ENCODE measurements at regions not wholly inside any gene's neighbourhood (a gene's known extent, or its start where the extent isn't known, plus 50 kb on each side); places are given as distances from the start of the nearest gene placed in this dataset.

DNA sequence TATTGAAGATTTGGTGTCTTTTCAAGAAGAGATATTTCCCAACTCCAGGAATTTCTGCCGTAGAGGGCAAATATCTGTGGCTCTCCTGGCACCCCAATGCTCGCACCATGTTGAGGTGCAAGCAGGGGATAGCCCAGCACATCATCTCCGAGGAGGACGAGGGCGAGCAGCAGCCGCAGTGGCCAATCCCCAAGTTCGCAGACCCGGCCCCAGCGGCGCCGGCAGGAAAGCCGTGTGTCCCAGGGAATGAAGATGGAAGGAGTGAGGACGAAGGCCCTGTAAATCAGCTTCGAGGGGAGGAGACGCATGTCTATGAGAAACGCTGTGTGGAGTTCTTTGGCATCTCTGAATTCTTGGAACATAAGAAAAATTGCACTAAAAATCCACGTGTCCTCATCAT lies 213.4 kb upstream of the UBE2E2 start:
- POLR2A ChIA-PET: no interaction called here
- BruUV-seq (replicated peaks): no TSS peak
- WGBS (ENCODE audit: insufficient coverage, low coverage, missing lambda C conversion rate): under 1% methylated on average over 17 of the region's 17 CpGs

More for the DNA sequence above, 213.4 kb upstream of the UBE2E2 start:
- CTCF ChIA-PET (ENCODE audit: low intra/inter-chr PET ratio): no interaction called here
- Histone ChIP-seq H3K36me3 (ENCODE audit: control insufficient read depth, insufficient read depth, low read length) (no peaks in the 10 kb centered on the region), H3K79me2 (ENCODE audit: control insufficient read depth, insufficient read depth, low read length) (no peaks in the 10 kb centered on the region), H3K4me1 (replicated peaks in 1 of 2; ENCODE audit: control insufficient read depth in 2 of 2, insufficient read depth in 2 of 2, low read length in 2 of 2) (no peaks in the 10 kb centered on the region), H3K4me2 (ENCODE audit: insufficient read depth, low read length) (no peak overlapping the region), H3K9ac (ENCODE audit: insufficient read depth in 1 of 2, low read depth in 2 of 2, low read length in 2 of 2) (no peak overlapping the region), H3K9me3 (replicated peaks; ENCODE audit: control insufficient read depth, insufficient read depth, low read depth, low read length) (no peaks in the 10 kb centered on the region), H2AFZ (ENCODE audit: low read depth, low read length) (no peak overlapping the region), H3K27me3 (ENCODE audit: control insufficient read depth in 2 of 2, insufficient read depth in 2 of 2, low read length in 2 of 2) (no peaks in the 10 kb centered on the region), H3K27ac (ENCODE audit: extremely low read depth, low read depth, low read length) (no peak overlapping the region), H3K9me1 (ENCODE audit: control insufficient read depth, insufficient read depth, low read length) (no peaks in the 10 kb centered on the region), H3K4me3 (no peak overlapping the region), H4K20me1 (replicated peaks; ENCODE audit: control insufficient read depth, insufficient read depth, low read length) (no peaks in the 10 kb centered on the region)
- intact Hi-C loops (cut with micrococcal nuclease) (no loop called here), in situ Hi-C loops (cut with MboI) (no loop called here)
- ATAC-seq (no peak), DNase-seq (ENCODE audit: extremely low read depth in 1 of 4, low spot score in 3 of 4) (no peak), FAIRE-seq (no peak)
- TF ChIP-seq ZSCAN32 (CRISPR knock-in tag; IDR thresholded peaks at IDR 0.05): no peak
- TF ChIP-seq RAD21 (CRISPR knock-in tag; conservative IDR thresholded peaks at IDR 0.05 in 1 of 2, IDR thresholded peaks at IDR 0.05 in 1 of 2): no peak
- TF ChIP-seq PHF20 (IDR thresholded peaks at IDR 0.05; ENCODE audit: partially characterized antibody): no peak
- TF ChIP-seq NFRKB (IDR thresholded peaks at IDR 0.05; ENCODE audit: low read depth): no peak
- TF ChIP-seq, protein P1, sequence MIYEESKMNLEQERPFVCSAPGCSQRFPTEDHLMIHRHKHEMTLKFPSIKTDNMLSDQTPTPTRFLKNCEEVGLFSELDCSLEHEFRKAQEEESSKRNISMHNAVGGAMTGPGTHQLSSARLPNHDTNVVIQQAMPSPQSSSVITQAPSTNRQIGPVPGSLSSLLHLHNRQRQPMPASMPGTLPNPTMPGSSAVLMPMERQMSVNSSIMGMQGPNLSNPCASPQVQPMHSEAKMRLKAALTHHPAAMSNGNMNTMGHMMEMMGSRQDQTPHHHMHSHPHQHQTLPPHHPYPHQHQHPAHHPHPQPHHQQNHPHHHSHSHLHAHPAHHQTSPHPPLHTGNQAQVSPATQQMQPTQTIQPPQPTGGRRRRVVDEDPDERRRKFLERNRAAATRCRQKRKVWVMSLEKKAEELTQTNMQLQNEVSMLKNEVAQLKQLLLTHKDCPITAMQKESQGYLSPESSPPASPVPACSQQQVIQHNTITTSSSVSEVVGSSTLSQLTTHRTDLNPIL (CRISPR knock-in tag; IDR thresholded peaks at IDR 0.05): no peak
- no peak for TF ChIP-seq ZNF57 (CRISPR knock-in tag; IDR thresholded peaks at IDR 0.05)
- TF ChIP-seq ZNF324 (CRISPR knock-in tag; IDR thresholded peaks at IDR 0.05): no peak
- no peak for TF ChIP-seq ARNT (IDR thresholded peaks at IDR 0.05)
- no peak for TF ChIP-seq ZC3H11A (IDR thresholded peaks at IDR 0.05; ENCODE audit: low read depth, low read length)
- TF ChIP-seq ZNF23 (CRISPR knock-in tag; IDR thresholded peaks at IDR 0.05): no peak
- TF ChIP-seq, protein P2, sequence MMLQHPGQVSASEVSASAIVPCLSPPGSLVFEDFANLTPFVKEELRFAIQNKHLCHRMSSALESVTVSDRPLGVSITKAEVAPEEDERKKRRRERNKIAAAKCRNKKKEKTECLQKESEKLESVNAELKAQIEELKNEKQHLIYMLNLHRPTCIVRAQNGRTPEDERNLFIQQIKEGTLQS (IDR thresholded peaks at IDR 0.05): no peak
- TF ChIP-seq, protein P2 (CRISPR knock-in tag; conservative IDR thresholded peaks at IDR 0.05): no peak
- TF ChIP-seq, protein P3, sequence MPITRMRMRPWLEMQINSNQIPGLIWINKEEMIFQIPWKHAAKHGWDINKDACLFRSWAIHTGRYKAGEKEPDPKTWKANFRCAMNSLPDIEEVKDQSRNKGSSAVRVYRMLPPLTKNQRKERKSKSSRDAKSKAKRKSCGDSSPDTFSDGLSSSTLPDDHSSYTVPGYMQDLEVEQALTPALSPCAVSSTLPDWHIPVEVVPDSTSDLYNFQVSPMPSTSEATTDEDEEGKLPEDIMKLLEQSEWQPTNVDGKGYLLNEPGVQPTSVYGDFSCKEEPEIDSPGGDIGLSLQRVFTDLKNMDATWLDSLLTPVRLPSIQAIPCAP (CRISPR knock-in tag; IDR thresholded peaks at IDR 0.05; ENCODE audit: borderline replicate concordance): no peak
- TF ChIP-seq TSC22D4 (tag; IDR thresholded peaks at IDR 0.05): no peak
- TF ChIP-seq TEAD1 (CRISPR knock-in tag; IDR thresholded peaks at IDR 0.05): no peak
- no peak for TF ChIP-seq CBFB (CRISPR knock-in tag; IDR thresholded peaks at IDR 0.05)
- no peak for TF ChIP-seq TRIM24 (IDR thresholded peaks at IDR 0.05)
- TF ChIP-seq, protein P4, sequence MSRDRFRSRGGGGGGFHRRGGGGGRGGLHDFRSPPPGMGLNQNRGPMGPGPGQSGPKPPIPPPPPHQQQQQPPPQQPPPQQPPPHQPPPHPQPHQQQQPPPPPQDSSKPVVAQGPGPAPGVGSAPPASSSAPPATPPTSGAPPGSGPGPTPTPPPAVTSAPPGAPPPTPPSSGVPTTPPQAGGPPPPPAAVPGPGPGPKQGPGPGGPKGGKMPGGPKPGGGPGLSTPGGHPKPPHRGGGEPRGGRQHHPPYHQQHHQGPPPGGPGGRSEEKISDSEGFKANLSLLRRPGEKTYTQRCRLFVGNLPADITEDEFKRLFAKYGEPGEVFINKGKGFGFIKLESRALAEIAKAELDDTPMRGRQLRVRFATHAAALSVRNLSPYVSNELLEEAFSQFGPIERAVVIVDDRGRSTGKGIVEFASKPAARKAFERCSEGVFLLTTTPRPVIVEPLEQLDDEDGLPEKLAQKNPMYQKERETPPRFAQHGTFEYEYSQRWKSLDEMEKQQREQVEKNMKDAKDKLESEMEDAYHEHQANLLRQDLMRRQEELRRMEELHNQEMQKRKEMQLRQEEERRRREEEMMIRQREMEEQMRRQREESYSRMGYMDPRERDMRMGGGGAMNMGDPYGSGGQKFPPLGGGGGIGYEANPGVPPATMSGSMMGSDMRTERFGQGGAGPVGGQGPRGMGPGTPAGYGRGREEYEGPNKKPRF (IDR thresholded peaks at IDR 0.05; ENCODE audit: low read depth, low read length): no peak
